Ovary (tissue), 7 donors: ENCODE measurements at regions not wholly inside any gene's neighbourhood (a gene's known extent, or its start where the extent isn't known, plus 50 kb on each side); places are given as distances from the start of the nearest gene placed in this dataset.

Experiments used
- DNase-seq, 5 donors: peaks; one replicate each; pipeline ENCODE4 v3.0.0-alpha.2; 2019 to 2020
- H3K27ac ChIP-seq, 2 donors: fragments of 200-600 bp; one replicate each; pipeline versions ENCODE4 v1.5.1 to v1.8.0; 2019 to 2022
- H3K27me3 ChIP-seq: fragments of 200-600 bp; one replicate; pipeline ENCODE4 v1.8.0; 2022
- H3K36me3 ChIP-seq: fragments of 200-600 bp; sonication (generic); one replicate; pipeline ENCODE4 v1.5.1; 2019
- H3K4me1 ChIP-seq: one replicate; pipeline ENCODE4 v1.8.1; 2013; ENCODE audit warnings: mild to moderate bottlenecking, moderate library complexity; ENCODE audit not compliant: insufficient read depth
- H3K4me3 ChIP-seq: fragments of 200-600 bp; sonication (generic); one replicate; pipeline ENCODE4 v1.5.1; 2017
- H3K9me3 ChIP-seq, 2 donors: fragments of 200-600 bp in 1 of 2; sonication (generic) in 1 of 2; one replicate each; pipeline versions ENCODE4 v1.5.1 to v1.8.1; 2013 to 2019; ENCODE audit warnings: mild to moderate bottlenecking in 1 of 2, moderate library complexity in 1 of 2
- CTCF ChIP-seq, 3 donors: fragments of 450-650 bp in 2 of 3; fragments of 200-600 bp in 1 of 3; IDR thresholded peaks; one replicate each; pipeline versions ENCODE4 v1.5.1 to v1.8.0; 2016 to 2022; ENCODE audit warnings: antibody characterized with exemption in 3 of 3, mild to moderate bottlenecking in 1 of 3
- EP300 ChIP-seq: sonication (generic); formaldehyde crosslinking; IDR thresholded peaks from one replicate; pipeline ENCODE4 v1.6.1; 2017; ENCODE audit warnings: antibody characterized with exemption
- POLR2A ChIP-seq: fragments of 450-650 bp; IDR thresholded peaks from one replicate; pipeline ENCODE4 v1.6.1; 2017; ENCODE audit warnings: antibody characterized with exemption, mild to moderate bottlenecking, moderate library complexity
- WGBS, 3 donors: extraction: QIAGEN DNeasy Blood & Tissue Kit in 1 of 3; methylation state at CpG; one replicate each; pipeline versions ENCODE4 v1.1.5 to v1.1.7; 2013 to 2017; 5-methylcytosine and 5-hydroxymethylcytosine counted together
- intact Hi-C, 4 donors: fragments of 100-400 bp; cut with DNase I; formaldehyde crosslinking; loops; one replicate each; pipeline versions ENCODE4 v1.11.0 to v1.15.1; 2022 to 2023
- donor health status: DM: no; HTN: no; CAD: no; lungs with moderate emphysema.
- donor health status: DM: no; HTN: no; CAD: no.
- donor health status: Bipolar disorder and iron deficiency.
- donor health status: DM: no; HTN: no; CAD: no.
- donor health status: DM: yes; HTN: yes; CAD: no.

- Histone ChIP-seq H3K9me3 (no peaks in the 10 kb centered on the region), H3K27me3 (no peaks in the 10 kb centered on the region), H3K4me3 (no peak overlapping the region), H3K36me3 (no peaks in the 10 kb centered on the region), H3K4me1 (peaks cover 5% of the 10 kb centered on the region), H3K27ac (no peak overlapping the region)
- DNase-seq = no peak
- TF ChIP-seq POLR2A (no peak), EP300 (no peak), CTCF (IDR thresholded peaks at IDR 0.05) (no peak)
- 91 to 98% (median 92%) methylated on average over 7 of the region's 7 CpGs for WGBS, 3 donors
- intact Hi-C loops = no loop called here
These were observed 200.1 kb downstream of the CXCL12 start for GRCh38 chr10:44184633-44185314.

GRCh38 chr10:44183667-44184632 lies 200.9 kb downstream of the CXCL12 start:
- H3K27ac ChIP-seq = no peak overlapping the region

GRCh38 chr10:44182909-44183308 lies 202.0 kb downstream of the CXCL12 start:
- WGBS, 3 donors = 30 to 44% (median 39%) methylated on average over 2 of the region's 2 CpGs
- Histone ChIP-seq H3K27ac (no peak overlapping the region), H3K27me3 (no peaks in the 10 kb centered on the region), H3K9me3 (no peaks in the 10 kb centered on the region), H3K4me1 (peaks cover 5% of the 10 kb centered on the region), H3K4me3 (no peak overlapping the region), H3K36me3 (no peaks in the 10 kb centered on the region)
- TF ChIP-seq CTCF (IDR thresholded peaks at IDR 0.05) = no peak
- TF ChIP-seq POLR2A = no peak
- intact Hi-C loops = no loop called here
- DNase-seq = no peak

More at GRCh38 chr10:44183667-44184632, 200.9 kb downstream of the CXCL12 start:
- Histone ChIP-seq H3K9me3 (no peaks in the 10 kb centered on the region), H3K27me3 (no peaks in the 10 kb centered on the region), H3K4me1 (peaks cover 5% of the 10 kb centered on the region), H3K4me3 (no peak overlapping the region), H3K36me3 (no peaks in the 10 kb centered on the region)
- WGBS, 3 donors = 48 to 59% (median 51%) methylated on average over 8 of the region's 8 CpGs
- intact Hi-C loops = no loop called here
- no peak for TF ChIP-seq CTCF (IDR thresholded peaks at IDR 0.05)
- TF ChIP-seq EP300 = no peak
- no peak for TF ChIP-seq POLR2A
- DNase-seq = no peak

GRCh38 chr10:44180321-44181168 lies 204.4 kb downstream of the CXCL12 start:
- TF ChIP-seq CTCF (IDR thresholded peaks at IDR 0.05) = no peak
- no peak for TF ChIP-seq POLR2A
- TF ChIP-seq EP300 = no peak
- Histone ChIP-seq H3K4me3 (no peak overlapping the region), H3K27ac (no peak overlapping the region), H3K9me3 (no peaks in the 10 kb centered on the region), H3K36me3 (no peaks in the 10 kb centered on the region), H3K27me3 (no peaks in the 10 kb centered on the region), H3K4me1 (peaks cover 2% of the 10 kb centered on the region)
- no peak for DNase-seq
- intact Hi-C loops = no loop called here
- 78 to 84% (median 80%) methylated on average over 10 of the region's 10 CpGs for WGBS, 3 donors
